HT1080 (cell line): ENCODE measurements at regions not wholly inside any gene's neighbourhood (a gene's known extent, or its start where the extent isn't known, plus 50 kb on each side); places are given as distances from the start of the nearest gene placed in this dataset.

ENCODE experiments used
- DNase-seq: peaks from one replicate; pipeline ENCODE4 v3.0.0-alpha.2; 2015; ENCODE audit warnings: low read depth

DNA sequence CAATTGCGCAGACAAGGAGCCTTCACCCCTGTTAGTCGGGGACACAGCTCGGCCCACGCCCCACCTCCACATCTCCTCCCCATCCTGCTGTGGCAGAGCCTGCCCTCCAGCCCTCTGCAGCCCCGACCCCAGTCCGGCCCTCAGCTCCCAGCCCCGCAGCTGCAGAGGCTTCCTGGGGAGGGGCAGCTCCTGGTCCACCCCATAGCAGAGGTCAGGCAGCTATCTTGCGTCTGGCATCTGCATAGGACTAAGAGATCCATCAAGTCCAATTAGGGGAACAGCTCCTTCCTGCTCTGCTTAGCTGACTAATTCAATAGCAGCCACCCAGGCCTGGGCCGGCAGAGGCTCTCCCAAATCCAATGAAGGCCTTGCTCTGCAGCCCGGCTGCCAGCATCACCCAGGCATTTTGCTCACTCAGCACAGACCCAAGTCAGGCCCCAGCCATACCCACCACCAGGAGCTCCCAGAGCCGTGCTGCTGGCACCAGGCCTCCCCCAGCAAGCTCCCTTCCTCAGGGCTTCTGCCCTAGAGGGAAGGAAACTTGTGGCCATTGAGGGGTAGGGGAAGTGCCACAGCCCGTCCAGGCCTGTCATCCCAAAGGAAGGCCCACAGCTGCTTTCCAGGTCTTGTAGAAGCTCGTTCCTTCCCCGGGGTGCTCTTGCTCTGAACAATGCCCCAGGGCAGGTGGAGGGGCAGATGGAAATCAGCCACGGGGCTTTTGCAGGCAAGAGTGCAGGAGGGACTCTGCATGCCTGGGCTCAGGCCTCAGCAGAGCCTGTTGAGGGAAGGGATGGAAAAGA, 106.2 kb upstream of the RET start:
- DNase-seq: no peak

GRCh38 chr10:42971251-42971599, 105.6 kb upstream of the RET start:
- DNase-seq: no peak

DNA sequence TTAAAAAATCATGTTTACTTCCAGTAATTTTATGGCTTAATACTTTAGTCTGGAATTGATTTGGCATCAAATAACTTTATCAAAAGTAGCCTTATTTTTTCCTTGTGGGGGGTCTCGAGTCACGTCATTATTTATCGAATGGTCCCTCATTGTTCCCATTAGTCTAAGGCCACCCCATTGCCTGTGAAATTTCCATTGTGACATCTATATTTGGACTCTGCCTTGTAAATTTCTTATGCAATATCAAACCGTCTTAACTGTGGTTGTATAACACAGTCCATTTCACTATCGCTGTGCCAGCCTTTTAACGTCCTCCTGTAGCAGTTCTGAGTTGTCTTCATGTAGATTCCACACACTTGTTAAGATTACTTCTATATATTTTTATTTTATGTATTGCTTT, 103.9 kb upstream of the RET start:
- no peak for DNase-seq

GRCh38 chr10:42973411-42973810, 103.5 kb upstream of the RET start:
- DNase-seq: no peak

- no peak for DNase-seq
Observed at GRCh38 chr10:42973870-42974692, 102.8 kb upstream of the RET start.

GRCh38 chr10:42974693-42975002, 102.2 kb upstream of the RET start:
- no peak for DNase-seq

- DNase-seq: no peak
Observed at GRCh38 chr10:42975005-42975493, 101.8 kb upstream of the RET start.

DNA sequence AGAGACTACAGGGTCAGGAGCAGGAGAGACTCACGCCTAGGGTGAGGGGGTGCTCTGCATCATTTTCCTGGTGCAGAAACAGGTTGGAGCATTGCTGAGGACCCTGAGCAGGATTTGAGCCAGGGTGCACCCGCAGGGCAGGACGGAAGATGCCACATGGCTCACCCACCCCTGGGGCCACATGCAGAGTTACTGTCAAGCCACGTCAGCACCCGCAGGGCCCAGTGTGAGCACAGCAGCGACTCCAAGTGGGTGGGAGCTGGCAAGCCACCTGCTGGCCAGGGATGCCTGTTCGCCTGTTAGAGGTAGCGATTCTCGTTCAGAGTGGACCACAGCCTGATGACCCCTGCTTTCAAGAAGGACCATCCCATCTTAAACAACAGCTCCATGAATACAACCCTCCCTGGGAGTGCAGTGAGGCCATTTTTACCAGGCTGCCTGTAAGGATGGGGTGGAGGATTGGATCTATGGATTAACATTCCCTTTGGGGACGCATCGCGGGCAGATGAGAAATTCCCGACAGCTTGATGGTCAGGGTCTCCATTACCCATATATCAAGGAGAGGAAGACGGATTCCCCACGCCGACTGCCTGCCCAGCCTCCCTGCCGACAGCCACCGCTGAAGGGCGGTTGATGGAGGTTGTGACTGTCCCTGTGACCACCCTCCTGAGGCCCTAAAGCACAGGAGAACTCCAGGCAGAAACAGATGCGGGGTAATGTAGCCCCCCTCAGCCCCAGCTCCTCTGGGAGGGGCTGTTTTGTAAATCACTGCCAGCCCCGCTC, 101.1 kb upstream of the RET start:
- peak; percentile 24 for DNase-seq

- DNase-seq: no peak
Observed at GRCh38 chr10:42976351-42977031, 100.4 kb upstream of the RET start.

DNA sequence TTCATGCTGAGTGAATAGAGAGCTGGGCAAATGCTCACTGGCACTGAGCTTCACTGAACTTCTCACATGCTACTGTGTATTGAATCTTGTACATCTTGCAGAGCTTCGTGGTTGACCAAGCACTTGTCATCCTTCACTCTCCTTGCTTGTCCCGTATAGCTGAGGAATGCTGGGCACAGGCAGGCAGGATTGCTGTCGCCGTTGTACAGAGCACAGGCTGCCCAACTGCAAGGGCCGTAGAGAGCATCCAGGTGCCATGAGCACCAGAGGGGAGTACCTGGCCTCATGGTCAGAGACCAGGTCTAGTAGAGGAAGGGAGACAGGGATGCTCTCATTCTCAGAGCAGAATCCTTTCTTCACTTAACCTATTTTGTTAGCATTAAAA, 99.8 kb upstream of the RET start:
- no peak for DNase-seq

DNA sequence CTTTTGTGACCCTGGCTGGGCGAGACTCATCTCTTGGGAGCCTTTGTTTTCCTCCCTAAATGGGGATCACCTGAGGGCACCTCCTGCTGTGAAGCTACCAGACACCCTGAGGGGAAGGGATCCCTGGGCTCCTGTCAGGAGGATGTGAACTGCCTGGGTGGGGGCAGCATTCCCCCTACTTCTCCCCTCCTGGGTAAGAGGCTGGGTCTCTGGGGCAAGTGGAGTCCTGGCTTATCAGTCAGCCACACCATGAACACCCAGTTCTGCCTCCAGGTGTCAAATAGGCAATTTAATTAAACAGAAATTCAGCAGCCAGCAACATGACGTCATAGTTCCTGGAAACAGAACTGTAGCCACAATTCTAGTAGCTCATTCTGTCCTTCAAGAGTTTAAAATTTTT, 97.7 kb upstream of the RET start:
- no peak for DNase-seq

DNA sequence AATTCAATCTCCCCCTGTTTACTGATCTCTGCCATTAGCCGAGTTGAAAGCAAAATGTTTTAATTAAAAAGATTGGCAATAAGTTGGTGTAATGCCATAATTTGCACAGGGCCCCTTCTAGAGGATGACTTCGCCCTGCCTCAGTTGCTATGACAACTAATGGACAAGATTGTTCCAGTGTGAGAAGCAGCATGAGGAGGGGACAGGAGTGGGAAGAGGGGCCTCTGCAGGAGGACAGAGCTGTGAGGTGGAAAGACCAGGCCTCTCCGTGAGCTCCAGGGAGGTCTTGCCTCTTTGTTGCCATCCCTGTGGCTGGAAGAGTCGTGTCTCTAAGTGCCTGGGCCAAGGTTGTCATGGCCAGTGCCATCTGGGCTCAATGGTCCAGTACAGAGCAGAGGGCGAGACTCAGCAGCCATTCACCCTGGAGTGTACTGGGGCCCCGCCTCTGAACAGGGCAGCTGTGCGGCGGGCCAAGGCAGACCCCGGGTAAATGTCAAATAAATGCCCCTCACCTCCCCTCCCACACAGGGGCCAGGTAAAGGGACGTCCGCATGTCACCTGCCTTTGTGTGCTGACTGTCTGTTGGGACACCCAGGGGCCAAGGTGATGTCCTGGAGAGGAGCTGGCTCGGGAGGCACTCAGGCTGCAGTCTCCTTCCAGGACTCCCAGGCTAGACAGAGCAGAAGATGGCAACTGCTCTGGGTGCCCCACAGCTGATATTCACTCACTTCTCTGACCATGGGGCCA, 97.0 kb upstream of the RET start:
- DNase-seq: no peak

DNA sequence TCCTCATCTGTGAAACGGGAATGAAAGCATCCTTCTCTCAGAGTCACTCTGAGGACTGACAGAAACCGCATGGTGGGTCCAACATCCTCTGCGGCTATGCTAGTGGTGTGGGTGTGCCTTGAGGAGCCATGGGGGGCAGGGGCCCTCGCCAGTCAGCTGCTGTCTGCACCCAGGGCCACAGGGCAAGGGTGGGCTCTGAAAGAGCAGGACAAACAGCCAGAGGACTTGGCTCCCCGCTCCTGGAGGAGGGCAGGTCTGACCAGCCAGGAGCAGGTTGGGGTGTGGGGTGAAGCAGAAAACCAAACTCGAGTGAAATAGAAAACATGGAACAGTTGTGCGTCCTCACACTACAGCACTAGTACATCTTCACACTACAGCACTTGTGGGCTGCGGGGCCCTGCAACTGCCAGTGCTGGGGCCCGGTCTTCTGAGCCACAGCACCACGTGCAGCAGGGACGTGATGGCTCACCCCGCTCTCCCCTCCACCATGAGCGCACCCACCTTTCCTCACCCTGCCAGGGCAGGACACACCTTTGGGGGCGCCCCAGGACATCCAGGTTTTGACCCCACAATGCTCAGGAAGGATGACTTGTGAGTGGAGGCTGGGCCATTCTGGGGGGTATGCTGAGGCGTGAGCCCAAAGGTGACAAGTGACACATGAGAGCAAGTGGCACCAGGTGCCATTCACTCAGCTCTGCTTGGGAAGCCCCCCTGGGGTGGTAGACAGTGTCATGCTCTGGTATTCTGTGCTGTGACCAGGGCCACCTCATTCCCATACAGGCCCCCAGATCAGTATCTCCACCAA, 96.1 kb upstream of the RET start:
- no peak for DNase-seq

- DNase-seq: no peak
Observed at GRCh38 chr10:42981358-42982236, 95.3 kb upstream of the RET start.

DNA sequence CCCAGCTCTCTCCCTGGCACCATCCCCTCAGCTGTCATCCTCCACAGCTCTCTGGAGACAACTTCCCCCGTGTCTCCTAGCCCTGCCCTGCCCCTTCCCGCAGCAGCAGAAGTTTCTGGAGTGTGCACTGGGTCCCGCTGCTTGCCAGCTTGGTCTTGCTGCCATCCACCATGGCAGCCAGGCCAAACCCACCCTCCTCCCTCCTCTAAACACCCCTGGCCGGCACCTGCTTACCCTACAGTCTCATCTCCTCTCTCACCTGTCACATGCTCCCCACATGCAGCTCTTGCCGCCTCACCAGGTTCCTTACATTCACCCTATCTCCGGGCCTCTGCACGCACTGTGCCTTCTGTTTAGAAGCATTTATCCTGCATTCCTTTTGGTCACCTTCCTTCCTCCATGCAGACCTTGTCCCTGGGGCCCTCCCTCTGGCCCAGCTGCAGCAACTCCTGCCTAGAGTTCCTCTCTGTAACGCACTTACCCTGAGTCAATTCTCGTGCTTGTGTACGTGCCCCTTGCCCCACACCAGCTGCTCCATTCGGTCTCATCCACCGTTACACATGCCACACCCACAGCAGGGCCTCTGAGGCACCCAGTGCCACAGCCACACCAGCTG, 93.9 kb upstream of the RET start:
- no peak for DNase-seq

DNA sequence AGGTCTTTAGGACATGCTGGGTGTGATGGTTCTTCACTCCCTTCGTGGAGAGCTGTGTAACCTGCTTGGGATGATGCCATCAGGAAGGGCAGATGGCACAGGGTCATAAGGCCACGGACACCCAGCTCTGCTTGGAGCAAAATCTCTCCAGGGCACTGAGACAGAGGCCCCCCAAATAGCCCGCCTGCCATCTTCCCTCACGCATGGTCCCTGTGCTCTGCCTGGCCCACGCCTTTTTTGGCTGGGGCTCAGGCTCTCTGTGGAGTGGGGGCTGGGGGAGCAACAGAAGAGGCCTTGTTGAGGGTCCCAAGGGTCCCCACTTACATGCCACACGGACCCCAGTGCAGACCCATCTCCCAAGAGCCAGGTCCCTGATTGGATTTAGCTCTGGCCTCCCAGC, 93.3 kb upstream of the RET start:
- DNase-seq: no peak

GRCh38 chr10:42984035-42984610, 92.7 kb upstream of the RET start:
- no peak for DNase-seq

DNA sequence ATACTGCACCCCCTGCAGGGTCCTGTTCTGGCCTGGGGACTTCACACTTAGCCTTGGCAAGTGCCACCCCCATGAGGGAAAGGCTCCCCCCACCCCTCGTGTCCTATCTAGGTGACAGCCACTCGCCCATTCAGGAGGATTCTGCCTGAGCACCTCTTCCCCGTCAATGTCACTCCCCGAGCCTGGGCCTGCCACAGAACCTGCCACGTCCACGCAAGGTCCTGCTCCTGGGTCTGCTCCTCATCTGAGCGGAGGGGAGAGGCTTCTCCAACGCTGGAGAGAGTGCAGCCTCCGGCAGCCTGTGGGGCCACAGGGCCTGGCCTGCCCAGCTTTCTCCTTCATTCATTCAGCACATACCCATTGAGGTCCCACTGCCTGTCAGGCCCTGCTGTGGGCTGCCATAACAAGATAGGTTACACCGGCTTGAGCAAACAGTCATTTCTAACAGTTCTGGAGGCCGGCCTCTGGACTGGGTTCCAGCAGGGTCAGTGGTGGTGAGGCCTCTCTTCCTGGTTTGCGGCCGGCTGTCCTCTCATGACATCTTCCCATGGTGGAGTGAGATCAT, 92.0 kb upstream of the RET start:
- DNase-seq: no peak
